ENCODE measurements at regions not wholly inside any gene's neighbourhood (a gene's known extent, or its start where the extent isn't known, plus 50 kb on each side); places are given as distances from the start of the nearest gene placed in this dataset.
"Not testable (repeated sequence)": the region's sequence is repeated elsewhere in the genome, so short reads cannot be mapped to it uniquely, and the experiment has no call there.

DNA sequence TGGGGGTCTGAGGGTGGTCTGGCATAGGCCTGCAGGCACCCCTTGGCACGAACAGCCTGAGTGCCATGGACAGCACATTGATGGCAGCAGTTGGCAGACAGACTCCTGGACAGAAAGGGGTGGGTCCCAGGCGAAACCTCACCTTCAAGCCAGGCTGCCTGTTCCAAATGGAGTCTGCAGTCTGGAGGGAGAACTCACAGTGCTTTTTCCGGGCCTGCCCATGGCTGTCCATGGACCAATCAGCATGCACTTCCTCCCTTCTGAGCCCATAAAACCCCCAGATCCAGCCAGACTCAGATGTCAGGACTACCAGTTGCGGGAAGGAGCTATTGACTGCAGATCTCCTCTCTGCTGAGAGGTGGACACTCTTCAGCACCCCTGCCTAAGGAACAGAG, 694.6 kb upstream of the ACVR2A start:
- Mint-ChIP-seq H3K4me3 (ENCODE audit: unreplicated experiment) (no peak overlapping the region), H3K27ac (ENCODE audit: unreplicated experiment) (no peak overlapping the region), H3K36me3 (ENCODE audit: low read depth) (peaks cover 4% of the 10 kb centered on the region), H3K4me1 (ENCODE audit: low read depth) (peaks cover 5% of the 10 kb centered on the region), H3K27me3 (ENCODE audit: low read depth) (no peaks in the 10 kb centered on the region), H3K9me3 (ENCODE audit: low read depth) (peaks cover 13% of the 10 kb centered on the region)
- no peak for TF ChIP-seq CTCF (IDR thresholded peaks at IDR 0.05)
- DNase-seq (ENCODE audit: low spot score), result peak; percentile 49

DNA sequence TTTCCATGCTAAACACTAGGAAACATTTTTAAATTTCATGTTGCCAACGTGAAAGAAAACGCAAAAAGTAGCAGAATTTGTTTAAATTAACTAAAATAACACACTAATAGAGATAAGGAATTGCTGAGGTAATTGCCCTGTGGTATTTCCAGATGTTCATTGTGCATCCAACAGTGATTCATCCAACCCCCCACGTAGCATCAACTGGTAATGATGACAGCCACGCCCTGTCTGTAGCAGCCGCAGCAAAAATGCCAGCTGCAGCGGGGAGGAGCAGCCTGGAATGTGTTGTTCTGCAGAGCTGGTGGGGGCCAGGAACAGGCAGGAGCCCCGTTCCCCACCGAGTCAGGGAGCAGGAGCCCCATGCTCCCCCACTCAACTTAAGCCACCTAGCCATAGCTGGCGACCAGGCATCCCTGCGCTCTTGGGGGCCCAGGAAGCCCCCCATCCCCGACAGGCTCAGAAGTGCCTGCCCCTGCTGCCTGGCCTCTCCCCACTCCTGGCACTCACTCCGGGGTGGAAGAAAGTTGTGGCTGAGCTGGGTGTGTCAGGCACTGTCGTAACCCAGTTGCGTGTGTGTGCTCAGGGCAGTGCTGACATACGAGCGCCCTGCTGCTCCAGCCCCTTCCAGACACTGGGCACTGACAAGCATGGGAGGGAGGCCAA, 695.1 kb upstream of the ACVR2A start:
- no peak overlapping the region for H3K4me3 Mint-ChIP-seq (ENCODE audit: unreplicated experiment)
- H3K27me3 Mint-ChIP-seq (ENCODE audit: low read depth), result peaks cover 2% of the 10 kb centered on the region
- H3K9me3 Mint-ChIP-seq (ENCODE audit: low read depth), result peaks cover 13% of the 10 kb centered on the region
- TF ChIP-seq CTCF (IDR thresholded peaks at IDR 0.05), result no peak
- H3K4me1 Mint-ChIP-seq (ENCODE audit: low read depth), result peaks cover 5% of the 10 kb centered on the region
- H3K27ac Mint-ChIP-seq (ENCODE audit: unreplicated experiment), result no peak overlapping the region
- peaks cover 4% of the 10 kb centered on the region for H3K36me3 Mint-ChIP-seq (ENCODE audit: low read depth)
- DNase-seq (ENCODE audit: low spot score), result peak; percentile 64

- Mint-ChIP-seq H3K9me3 (ENCODE audit: low read depth) (peaks cover 10% of the 10 kb centered on the region), H3K27me3 (ENCODE audit: low read depth) (peaks cover 3% of the 10 kb centered on the region), H3K4me1 (ENCODE audit: low read depth) (peaks cover 5% of the 10 kb centered on the region), H3K4me3 (ENCODE audit: unreplicated experiment) (no peak overlapping the region), H3K27ac (ENCODE audit: unreplicated experiment) (no peak overlapping the region), H3K36me3 (ENCODE audit: low read depth) (peaks cover 4% of the 10 kb centered on the region)
- DNase-seq (ENCODE audit: low spot score), result no peak
- TF ChIP-seq CTCF (IDR thresholded peaks at IDR 0.05), result no peak
Observed at GRCh38 chr2:147147802-147148201, 697.0 kb upstream of the ACVR2A start.

DNA sequence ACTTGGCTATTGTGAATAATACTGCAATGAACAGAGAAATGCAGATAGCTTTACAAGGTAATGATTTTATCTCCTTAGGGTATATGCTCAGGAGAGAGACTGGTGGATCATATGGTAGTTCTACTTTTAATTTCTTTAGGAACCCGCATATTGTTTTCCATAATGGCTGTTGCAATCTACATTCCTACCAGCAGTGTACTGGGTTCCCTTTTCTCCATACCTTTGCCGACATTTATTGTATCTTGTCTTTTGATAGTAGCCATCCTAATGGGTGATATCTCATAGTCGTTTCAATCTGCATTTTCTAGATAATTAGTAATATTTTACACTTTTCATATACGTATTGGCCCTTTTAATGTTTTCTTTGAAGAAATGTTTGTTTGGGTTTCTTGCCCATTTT, 702.9 kb upstream of the ACVR2A start:
- Mint-ChIP-seq H3K27me3 (ENCODE audit: low read depth) (peaks cover 7% of the 10 kb centered on the region), H3K4me1 (ENCODE audit: low read depth) (no peaks in the 10 kb centered on the region), H3K9me3 (ENCODE audit: low read depth) (peaks cover 3% of the 10 kb centered on the region), H3K27ac (ENCODE audit: unreplicated experiment) (no peak overlapping the region), H3K4me3 (ENCODE audit: unreplicated experiment) (no peak overlapping the region), H3K36me3 (ENCODE audit: low read depth) (no peaks in the 10 kb centered on the region)
- peak; percentile 39 for TF ChIP-seq CTCF (IDR thresholded peaks at IDR 0.05)
- DNase-seq (ENCODE audit: low spot score), result no peak

GRCh38 chr2:147139732-147140131, 705.1 kb upstream of the ACVR2A start:
- H3K27ac Mint-ChIP-seq (ENCODE audit: unreplicated experiment); DNase-seq (ENCODE audit: low spot score); H3K36me3 Mint-ChIP-seq (ENCODE audit: low read depth); H3K4me1 Mint-ChIP-seq (ENCODE audit: low read depth); H3K4me3 Mint-ChIP-seq (ENCODE audit: unreplicated experiment); H3K9me3 Mint-ChIP-seq (ENCODE audit: low read depth); H3K27me3 Mint-ChIP-seq (ENCODE audit: low read depth): not testable (repeated sequence)

GRCh38 chr2:147137711-147138110, 707.1 kb upstream of the ACVR2A start:
- H3K9me3 Mint-ChIP-seq (ENCODE audit: low read depth), result no peaks in the 10 kb centered on the region
- no peak for DNase-seq (ENCODE audit: low spot score)
- no peak overlapping the region for H3K27ac Mint-ChIP-seq (ENCODE audit: unreplicated experiment)
- TF ChIP-seq CTCF (IDR thresholded peaks at IDR 0.05), result no peak
- H3K36me3 Mint-ChIP-seq (ENCODE audit: low read depth), result no peaks in the 10 kb centered on the region
- H3K4me1 Mint-ChIP-seq (ENCODE audit: low read depth), result peaks cover 7% of the 10 kb centered on the region
- H3K27me3 Mint-ChIP-seq (ENCODE audit: low read depth), result peaks cover 4% of the 10 kb centered on the region
- no peak overlapping the region for H3K4me3 Mint-ChIP-seq (ENCODE audit: unreplicated experiment)
